GM12878 (cell line): ENCODE measurements at regions not wholly inside any gene's neighbourhood (a gene's known extent, or its start where the extent isn't known, plus 50 kb on each side); places are given as distances from the start of the nearest gene placed in this dataset.

Experiments used
- ATAC-seq: fragments of 200-7000 bp; cut with Tn5 transposase; 3 replicates; pipeline ENCODE4 v1.9.1; 2020; ENCODE audit warnings: mild to moderate bottlenecking, moderate library complexity
- BruUV-seq: library from RNA; stranded (reverse); fragments of 400-500 nt; replicated peaks from 2 replicates; lab custom pipeline; 2021; lab: Mats Ljungman, UMichigan
- CTCF ChIA-PET: fragments of 300-600 bp; sonication (Branson Sonifier 250); formaldehyde crosslinking; extraction: SDS; loops from one replicate; lab custom pipeline; 2021; ENCODE audit warnings: inconsistent platforms; lab: Yijun Ruan, JAX
- POLR2A ChIA-PET: fragments of 350-600 bp; formaldehyde crosslinking; extraction: SDS; loops from one replicate; lab custom pipeline; 2021; ENCODE audit warnings: inconsistent platforms; lab: Charles Lee
- RAD21 ChIA-PET: fragments of 300-600 bp; sonication (Branson Sonifier 250); formaldehyde crosslinking; loops from one replicate; lab custom pipeline; 2023; ENCODE audit warnings: antibody characterized with exemption; ENCODE audit not compliant: unreplicated experiment; lab: Charles Lee
- SMC1A ChIA-PET: fragments of 300-600 bp; sonication (Branson Sonifier 250); formaldehyde crosslinking; loops from one replicate; lab custom pipeline; 2023; ENCODE audit not compliant: unreplicated experiment, uncharacterized antibody; lab: Charles Lee
- DNase-seq: peaks from one replicate; pipeline ENCODE4 v3.0.0-alpha.2; 2011; ENCODE audit warnings: low read depth, low spot score
- FAIRE-seq: peaks from 3 replicates; lab custom pipeline; 2011; peaks lifted over from hg19 to GRCh38; lab: Jason Lieb, UNC
- H2AFZ ChIP-seq: 2 replicates; pipeline ENCODE4 v1.6.0; 2011; ENCODE audit warnings: low read depth, low read length, control low read depth; ENCODE audit not compliant: control insufficient read depth
- H3K27ac ChIP-seq: 2 replicates; pipeline ENCODE4 v1.5.1; 2011; ENCODE audit warnings: control low read depth; ENCODE audit not compliant: control insufficient read depth, insufficient read depth
- H3K27me3 ChIP-seq, 2 experiments: replicated peaks in 1 of 2; 2 replicates each; pipeline versions ENCODE4 v1.6.0 to v1.6.1; 2011; ENCODE audit warnings: low read length in 1 of 2; ENCODE audit not compliant: control insufficient read depth in 2 of 2, insufficient read depth in 2 of 2
- H3K36me3 ChIP-seq, 2 experiments: 2 replicates each; pipeline ENCODE4 v1.5.1; 2011; ENCODE audit warnings: low read length in 1 of 2; ENCODE audit not compliant: control insufficient read depth in 2 of 2, insufficient read depth in 2 of 2
- H3K4me1 ChIP-seq: 2 replicates; pipeline ENCODE4 v1.6.1; 2011; ENCODE audit warnings: mild to moderate bottlenecking, low read length, moderate library complexity, mixed read lengths; ENCODE audit not compliant: control insufficient read depth, insufficient read depth
- H3K4me2 ChIP-seq: 2 replicates; pipeline ENCODE4 v1.6.0; 2011; ENCODE audit warnings: control low read depth; ENCODE audit not compliant: control insufficient read depth, insufficient read depth
- H3K4me3 ChIP-seq: fragments of 200-600 bp; sonication (generic); 2 replicates; pipeline ENCODE4 v1.5.1; 2016
- H3K79me2 ChIP-seq: 2 replicates; pipeline ENCODE4 v1.6.0; 2011; ENCODE audit warnings: low read length; ENCODE audit not compliant: control insufficient read depth, insufficient read depth
- H3K9ac ChIP-seq: 2 replicates; pipeline ENCODE4 v1.8.0; 2011; ENCODE audit warnings: low read length, control low read depth, mixed read lengths; ENCODE audit not compliant: control insufficient read depth, insufficient read depth
- H3K9me3 ChIP-seq: replicated peaks from 3 replicates; pipeline ENCODE4 v1.5.1; 2011; ENCODE audit warnings: mild to moderate bottlenecking, low read length; ENCODE audit not compliant: control insufficient read depth, insufficient read depth
- H4K20me1 ChIP-seq: 2 replicates; pipeline ENCODE4 v1.6.0; 2011; ENCODE audit not compliant: control insufficient read depth, insufficient read depth
- CHD4 ChIP-seq: fragments of 200-600 bp; sonication (generic); IDR thresholded peaks from 2 replicates; pipeline ENCODE4 v1.6.1; 2016; ENCODE audit warnings: mild to moderate bottlenecking
- EED ChIP-seq: sonication (generic); IDR thresholded peaks from 2 replicates; pipeline ENCODE4 v1.6.1; 2016; ENCODE audit warnings: antibody characterized with exemption, low read depth
- FOXM1 ChIP-seq: IDR thresholded peaks from 2 replicates; pipeline ENCODE4 v1.6.1; 2012; ENCODE audit warnings: low read depth, mild to moderate bottlenecking, inconsistent platforms, low read length, moderate library complexity
- NFIC ChIP-seq: IDR thresholded peaks from 2 replicates; pipeline ENCODE4 v1.6.1; 2012; ENCODE audit warnings: low read depth, mild to moderate bottlenecking, inconsistent platforms, low read length, moderate library complexity
- POLR2AphosphoS5 ChIP-seq: IDR thresholded peaks from 2 replicates; pipeline ENCODE4 v1.6.1; 2011; ENCODE audit warnings: mild to moderate bottlenecking, low read length, inconsistent platforms
- TCF7 ChIP-seq: IDR thresholded peaks from 2 replicates; pipeline ENCODE4 v1.6.1; 2014; ENCODE audit warnings: antibody characterized with exemption, borderline replicate concordance
- YY1 ChIP-seq: IDR thresholded peaks from 2 replicates; pipeline ENCODE4 v1.6.1; 2011; ENCODE audit warnings: low read depth, mild to moderate bottlenecking, low read length
- WGBS: methylation state at CpG from one replicate; pipeline ENCODE4 v1.1.6; 2016; ENCODE audit warnings: low lambda C conversion rate; ENCODE audit not compliant: insufficient replicate concordance, insufficient coverage; ENCODE audit errors: missing lambda C conversion rate; 5-methylcytosine and 5-hydroxymethylcytosine counted together
- in situ Hi-C: fragments of 300-500 bp; cut with MboI; formaldehyde crosslinking; loops from 9 replicates; pipeline ENCODE4 v1.14.3; 2018; ENCODE audit warnings: mixed read lengths
- intact Hi-C: fragments of 100-400 bp; cut with micrococcal nuclease; formaldehyde crosslinking; loops from one replicate; pipeline ENCODE4 v1.14.2; 2022; ENCODE audit not compliant: unreplicated experiment

DNA sequence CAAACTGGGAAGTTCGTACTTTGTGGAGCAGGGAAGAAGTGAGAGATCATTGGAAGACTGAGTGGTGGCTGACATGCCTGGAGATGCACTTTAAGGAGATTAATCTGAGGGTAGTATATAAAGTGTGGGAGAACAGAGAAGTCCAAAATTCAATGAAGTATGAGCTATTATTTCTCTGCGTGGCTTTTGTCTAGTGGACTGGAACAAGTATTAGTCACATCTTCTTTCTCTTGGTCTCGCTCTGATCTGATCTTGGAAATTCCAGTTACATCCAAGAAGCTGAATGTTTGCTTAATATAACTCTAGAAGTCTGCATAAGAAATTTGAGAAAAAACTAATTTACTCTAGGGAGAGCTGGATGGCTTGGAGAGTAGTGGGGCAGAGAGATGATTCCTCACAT lies 64.8 kb upstream of the NR0B1 start:
- WGBS, result 1% methylated on average over 3 of the region's 3 CpGs
- H3K9me3 ChIP-seq, result no peaks in the 10 kb centered on the region
- no peaks in the 10 kb centered on the region for H3K36me3 ChIP-seq
- no peak overlapping the region for H3K9ac ChIP-seq
- SMC1A ChIA-PET, result interaction anchor here (0.7 kb wide), 1 partner anchor 9 kb away, joined by 3 read pairs; no protein-coding TSS in a partner anchor
- no peak for ATAC-seq
- BruUV-seq, result no TSS peak
- POLR2A ChIA-PET, result no interaction called here
- intact Hi-C loops, result no loop called here
- H3K79me2 ChIP-seq, result no peaks in the 10 kb centered on the region
- no peak overlapping the region for H2AFZ ChIP-seq
- no peak for DNase-seq
- FAIRE-seq, result no peak
- H3K27ac ChIP-seq, result no peak overlapping the region
- CTCF ChIA-PET, result no interaction called here
- TF ChIP-seq CHD4 (no peak), POLR2AphosphoS5 (no peak), FOXM1 (no peak)
- TF ChIP-seq, all 136 proteins: peak for 0
- Histone ChIP-seq H4K20me1 (no peaks in the 10 kb centered on the region), H3K4me3 (no peak overlapping the region), H3K4me1 (no peaks in the 10 kb centered on the region), H3K27me3 (peaks cover 0 to 2% of the 10 kb centered on the region in 2 experiments; a peak in 2 of 4 replicates), H3K4me2 (no peak overlapping the region)
- RAD21 ChIA-PET, result no interaction called here
- in situ Hi-C loops, result no loop called here

DNA sequence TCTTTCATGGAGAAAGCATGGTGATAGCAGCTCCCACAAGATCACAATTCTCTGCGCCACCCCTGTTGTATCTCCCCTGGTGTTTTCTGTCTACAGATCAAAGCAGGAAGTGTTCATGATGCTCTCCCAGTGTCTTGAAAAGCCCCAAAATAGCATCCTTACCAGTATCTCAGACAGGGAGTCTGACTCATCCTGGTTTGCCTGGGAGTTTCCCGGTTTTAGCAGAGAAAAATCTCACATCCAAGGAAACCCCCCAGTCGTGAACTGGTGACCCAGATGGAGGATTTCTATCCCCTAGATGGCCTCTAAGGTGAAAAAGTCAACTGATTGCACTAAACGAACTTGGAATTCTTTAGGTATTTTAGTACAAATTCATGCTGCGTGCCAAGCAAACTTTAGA lies 64.3 kb upstream of the NR0B1 start:
- WGBS, result 18% methylated on average over 5 of the region's 5 CpGs
- no peak; the same call in 2 of the 3 replicates for ATAC-seq
- RAD21 ChIA-PET, result no interaction called here
- Histone ChIP-seq H3K9me3 (no peaks in the 10 kb centered on the region), H3K4me3 (no peak overlapping the region), H4K20me1 (no peaks in the 10 kb centered on the region), H3K27ac (no peak overlapping the region), H3K4me1 (no peaks in the 10 kb centered on the region), H3K79me2 (no peaks in the 10 kb centered on the region), H3K9ac (no peak overlapping the region), H3K27me3 (peaks cover 0 to 2% of the 10 kb centered on the region in 2 experiments; a peak in 2 of 4 replicates), H2AFZ (no peak overlapping the region), H3K36me3 (no peaks in the 10 kb centered on the region), H3K4me2 (no peak overlapping the region)
- intact Hi-C loops, result no loop called here
- CTCF ChIA-PET, result no interaction called here
- no TSS peak for BruUV-seq
- in situ Hi-C loops, result no loop called here
- no peak for DNase-seq
- FAIRE-seq, result no peak
- TF ChIP-seq TCF7, result peak; percentile 35; the same call in 1 of the 2 replicates
- TF ChIP-seq NFIC, result peak; percentile 48; the same call in 1 of the 2 replicates
- TF ChIP-seq EED, result peak; percentile 47; the same call in 1 of the 2 replicates
- TF ChIP-seq YY1, result no peak
- POLR2A ChIA-PET, result no interaction called here
- SMC1A ChIA-PET, result interaction anchor here (0.7 kb wide), 1 partner anchor 8 kb away, joined by 3 read pairs; no protein-coding TSS in a partner anchor
